ENCODE measurements at regions not wholly inside any gene's neighbourhood (a gene's known extent, or its start where the extent isn't known, plus 50 kb on each side); places are given as distances from the start of the nearest gene placed in this dataset.

DNA sequence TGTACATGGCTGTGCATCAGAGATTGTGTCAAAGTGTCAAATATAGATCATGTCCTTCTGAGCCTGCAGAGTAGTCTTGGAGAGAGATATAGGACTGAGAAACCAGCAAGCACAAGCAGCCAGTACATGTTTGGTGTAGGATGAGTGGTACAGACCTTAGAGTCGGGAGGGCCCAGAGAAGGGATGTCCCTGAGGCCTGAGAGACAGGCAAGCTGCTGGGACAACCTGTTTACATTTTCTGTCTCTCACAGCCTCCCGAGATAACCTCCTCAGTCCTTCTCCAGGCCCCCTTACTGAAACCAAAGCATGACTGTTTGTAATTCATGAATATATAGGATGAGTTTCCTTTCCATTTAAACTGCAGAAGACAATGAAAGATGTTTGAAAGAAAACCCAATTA is 182.4 kb upstream of the STT3B start:
- no peak for DNase-seq (ENCODE audit: low read depth)
- TF ChIP-seq, protein P1, sequence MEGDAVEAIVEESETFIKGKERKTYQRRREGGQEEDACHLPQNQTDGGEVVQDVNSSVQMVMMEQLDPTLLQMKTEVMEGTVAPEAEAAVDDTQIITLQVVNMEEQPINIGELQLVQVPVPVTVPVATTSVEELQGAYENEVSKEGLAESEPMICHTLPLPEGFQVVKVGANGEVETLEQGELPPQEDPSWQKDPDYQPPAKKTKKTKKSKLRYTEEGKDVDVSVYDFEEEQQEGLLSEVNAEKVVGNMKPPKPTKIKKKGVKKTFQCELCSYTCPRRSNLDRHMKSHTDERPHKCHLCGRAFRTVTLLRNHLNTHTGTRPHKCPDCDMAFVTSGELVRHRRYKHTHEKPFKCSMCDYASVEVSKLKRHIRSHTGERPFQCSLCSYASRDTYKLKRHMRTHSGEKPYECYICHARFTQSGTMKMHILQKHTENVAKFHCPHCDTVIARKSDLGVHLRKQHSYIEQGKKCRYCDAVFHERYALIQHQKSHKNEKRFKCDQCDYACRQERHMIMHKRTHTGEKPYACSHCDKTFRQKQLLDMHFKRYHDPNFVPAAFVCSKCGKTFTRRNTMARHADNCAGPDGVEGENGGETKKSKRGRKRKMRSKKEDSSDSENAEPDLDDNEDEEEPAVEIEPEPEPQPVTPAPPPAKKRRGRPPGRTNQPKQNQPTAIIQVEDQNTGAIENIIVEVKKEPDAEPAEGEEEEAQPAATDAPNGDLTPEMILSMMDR (IDR thresholded peaks at IDR 0.05; ENCODE audit: insufficient read depth, low read length, severe bottlenecking), result no peak
- FAIRE-seq, result no peak

DNA sequence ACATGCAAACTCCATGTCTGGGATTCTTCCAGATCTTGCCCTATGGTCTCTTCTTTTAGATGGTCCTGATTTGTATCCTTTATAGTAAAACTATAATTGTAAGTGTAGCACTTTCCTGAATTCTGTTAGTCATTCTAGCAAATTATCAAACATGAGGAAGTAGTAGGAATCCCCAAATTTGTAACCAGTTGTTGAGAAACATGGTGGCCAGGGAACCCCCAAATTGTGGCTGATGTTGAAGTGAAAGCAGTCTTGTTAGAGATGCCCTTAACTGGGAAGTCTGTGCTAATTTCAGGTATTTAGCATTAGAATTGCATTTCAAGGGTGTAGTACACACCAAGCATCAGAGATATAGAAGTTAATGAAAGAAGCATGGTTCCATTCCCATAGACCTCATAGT is 180.4 kb upstream of the STT3B start:
- no peak overlapping the region for H3K4me3 ChIP-seq (ENCODE audit: low read depth, low read length)
- DNase-seq (ENCODE audit: low read depth), result no peak
- TF ChIP-seq, protein P1 (IDR thresholded peaks at IDR 0.05; ENCODE audit: insufficient read depth, low read length, severe bottlenecking), result no peak
- no peak for FAIRE-seq
- no peaks in the 10 kb centered on the region for H3K27me3 ChIP-seq (ENCODE audit: control insufficient read depth, insufficient read depth, low read length)
- no peaks in the 10 kb centered on the region for H3K36me3 ChIP-seq (ENCODE audit: control insufficient read depth, insufficient read depth, low read length)

More for the DNA sequence above, 182.4 kb upstream of the STT3B start:
- Histone ChIP-seq H3K27me3 (ENCODE audit: control insufficient read depth, insufficient read depth, low read length) (no peaks in the 10 kb centered on the region), H3K4me3 (ENCODE audit: low read depth, low read length) (no peak overlapping the region), H3K36me3 (ENCODE audit: control insufficient read depth, insufficient read depth, low read length) (no peaks in the 10 kb centered on the region)

DNA sequence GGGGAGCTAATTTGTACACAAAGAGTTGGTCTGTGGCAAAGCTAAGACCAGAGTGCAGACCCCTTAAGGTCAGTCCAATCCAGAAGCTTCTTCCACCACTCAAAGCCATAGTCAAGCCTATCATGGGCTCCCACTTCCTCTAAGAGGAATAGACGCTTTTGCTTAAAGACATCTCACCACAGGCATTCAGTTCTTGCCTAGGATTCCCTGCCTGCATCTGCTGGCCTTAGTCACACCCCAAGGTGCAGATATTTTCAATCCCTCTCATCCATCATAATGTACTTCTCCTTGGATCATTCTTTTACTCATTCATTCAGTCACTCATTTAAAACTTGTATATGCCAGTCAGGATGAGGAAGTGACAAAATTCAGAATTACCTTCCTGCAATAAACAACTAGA is 179.6 kb upstream of the STT3B start:
- TF ChIP-seq, protein P1 (IDR thresholded peaks at IDR 0.05; ENCODE audit: insufficient read depth, low read length, severe bottlenecking), result no peak
- DNase-seq (ENCODE audit: low read depth) (no peak), FAIRE-seq (no peak)
- Histone ChIP-seq H3K4me3 (ENCODE audit: low read depth, low read length) (no peak overlapping the region), H3K27me3 (ENCODE audit: control insufficient read depth, insufficient read depth, low read length) (no peaks in the 10 kb centered on the region), H3K36me3 (ENCODE audit: control insufficient read depth, insufficient read depth, low read length) (no peaks in the 10 kb centered on the region)

DNA sequence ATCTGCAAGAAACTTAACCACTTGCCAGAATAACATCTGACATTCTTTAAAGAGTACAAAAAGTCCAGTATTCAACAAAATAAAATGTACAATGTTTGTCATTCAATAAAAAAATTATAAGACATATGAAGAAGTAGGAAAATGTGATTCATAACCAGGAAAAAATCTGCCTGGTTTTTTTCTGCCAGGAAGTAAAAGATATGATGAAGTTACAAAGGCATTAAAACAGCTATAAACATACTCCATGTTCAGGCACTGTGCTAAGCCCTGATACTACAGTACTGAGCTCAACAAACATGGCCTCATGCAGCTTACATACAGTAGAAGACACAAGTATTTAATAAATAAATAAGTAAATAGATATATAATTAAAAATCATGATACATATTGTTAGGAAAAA is 178.4 kb upstream of the STT3B start:
- no peak for FAIRE-seq
- DNase-seq (ENCODE audit: low read depth), result no peak
- Histone ChIP-seq H3K27me3 (ENCODE audit: control insufficient read depth, insufficient read depth, low read length) (no peaks in the 10 kb centered on the region), H3K4me3 (ENCODE audit: low read depth, low read length) (no peak overlapping the region), H3K36me3 (ENCODE audit: control insufficient read depth, insufficient read depth, low read length) (no peaks in the 10 kb centered on the region)
- TF ChIP-seq, protein P1 (IDR thresholded peaks at IDR 0.05; ENCODE audit: insufficient read depth, low read length, severe bottlenecking), result no peak

DNA sequence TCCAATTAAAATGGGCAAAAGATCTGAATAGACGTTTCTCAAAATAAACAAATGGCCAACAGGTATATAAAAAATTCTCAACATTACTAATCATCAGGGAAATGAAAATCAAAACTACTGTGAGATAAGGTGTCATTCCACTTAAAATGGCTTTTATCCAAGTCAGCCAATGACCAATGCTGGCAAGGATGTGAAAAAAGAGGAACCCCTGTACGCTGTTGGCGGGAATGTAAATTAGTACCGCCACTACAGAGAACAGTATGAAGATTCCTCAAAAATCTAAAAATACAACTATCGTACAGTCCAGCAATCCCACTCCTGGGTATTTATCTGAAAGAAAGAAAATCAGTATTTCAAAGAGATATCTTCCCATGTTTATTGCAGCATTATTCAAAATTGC is 176.9 kb upstream of the STT3B start:
- no peak overlapping the region for H3K4me3 ChIP-seq (ENCODE audit: low read depth, low read length)
- DNase-seq (ENCODE audit: low read depth), result no peak
- FAIRE-seq, result no peak
- TF ChIP-seq, protein P1 (IDR thresholded peaks at IDR 0.05; ENCODE audit: insufficient read depth, low read length, severe bottlenecking), result no peak
- no peaks in the 10 kb centered on the region for H3K27me3 ChIP-seq (ENCODE audit: control insufficient read depth, insufficient read depth, low read length)
- no peaks in the 10 kb centered on the region for H3K36me3 ChIP-seq (ENCODE audit: control insufficient read depth, insufficient read depth, low read length)

DNA sequence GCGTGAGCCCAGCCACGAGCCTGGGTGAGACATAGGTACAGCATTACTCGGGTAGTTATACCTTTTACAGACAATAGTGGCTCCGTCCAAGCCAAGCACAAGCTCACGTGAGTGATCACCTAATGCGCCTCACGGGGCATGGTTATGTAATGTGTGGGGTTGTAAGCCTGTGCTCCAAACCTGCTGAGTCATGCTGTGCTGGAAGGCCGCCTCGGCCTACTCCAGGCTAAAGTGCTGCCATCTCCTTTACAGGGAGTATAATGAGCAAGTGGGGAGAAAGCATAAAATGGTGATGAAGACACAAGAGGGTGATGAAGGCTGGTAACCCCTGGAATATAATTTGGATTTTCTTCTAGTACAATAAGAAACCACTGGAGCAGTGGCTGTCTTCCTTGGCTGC is 175.8 kb upstream of the STT3B start:
- no peaks in the 10 kb centered on the region for H3K36me3 ChIP-seq (ENCODE audit: control insufficient read depth, insufficient read depth, low read length)
- H3K4me3 ChIP-seq (ENCODE audit: low read depth, low read length), result no peak overlapping the region
- peak; percentile 75 for FAIRE-seq
- TF ChIP-seq, protein P1 (IDR thresholded peaks at IDR 0.05; ENCODE audit: insufficient read depth, low read length, severe bottlenecking), result no peak
- DNase-seq (ENCODE audit: low read depth), result peak; percentile 51
- no peaks in the 10 kb centered on the region for H3K27me3 ChIP-seq (ENCODE audit: control insufficient read depth, insufficient read depth, low read length)

Measured in bronchial epithelial cell (primary cell).